ENCODE measurements at regions not wholly inside any gene's neighbourhood (a gene's known extent, or its start where the extent isn't known, plus 50 kb on each side); places are given as distances from the start of the nearest gene placed in this dataset.

GRCh38 chr2:149904352-149905175 is 317.0 kb upstream of the MMADHC start:
- no peak for TF ChIP-seq BCOR (IDR thresholded peaks at IDR 0.05)
- TF ChIP-seq ATF2 (CRISPR knock-in tag; IDR thresholded peaks at IDR 0.05) = no peak
- TF ChIP-seq RFX1 (IDR thresholded peaks at IDR 0.05) = no peak
- no peak for TF ChIP-seq SRSF1 (IDR thresholded peaks at IDR 0.05; ENCODE audit: low read depth, low read length)
- no peak for TF ChIP-seq RNF2 (IDR thresholded peaks at IDR 0.05)
- no peak for TF ChIP-seq SOX6 (IDR thresholded peaks at IDR 0.05)
- no peak for TF ChIP-seq EP300 (IDR thresholded peaks at IDR 0.05; ENCODE audit: low read length)
- TF ChIP-seq NCOR1 (IDR thresholded peaks at IDR 0.05) = no peak
- TF ChIP-seq PHF8 (IDR thresholded peaks at IDR 0.05; ENCODE audit: borderline replicate concordance, low read length) = no peak
- no peak for TF ChIP-seq ELF4 (CRISPR knock-in tag; IDR thresholded peaks at IDR 0.05)
- TF ChIP-seq ZNF707 (CRISPR knock-in tag; conservative IDR thresholded peaks at IDR 0.05) = no peak

Measured in K562 (cell line).